ENCODE measurements at regions not wholly inside any gene's neighbourhood (a gene's known extent, or its start where the extent isn't known, plus 50 kb on each side); places are given as distances from the start of the nearest gene placed in this dataset.

GRCh38 chr3:117746066-117746465 lies 1036.5 kb downstream of the TUSC7 start:
- Histone ChIP-seq H3K36me3 (ENCODE audit: control insufficient read depth in 2 of 2, insufficient read depth in 2 of 2, low read length in 1 of 2) (no peaks in the 10 kb centered on the region), H3K9me3 (ENCODE audit: control insufficient read depth in 2 of 2, insufficient read depth in 1 of 2, low read depth in 1 of 2, low read length in 1 of 2) (no peaks in the 10 kb centered on the region), H3K27ac (ENCODE audit: low read depth in 2 of 2, low read length in 1 of 2) (no peak overlapping the region), H3K27me3 (ENCODE audit: control insufficient read depth in 1 of 2, insufficient read depth in 2 of 2, low read length in 2 of 2) (no peaks in the 10 kb centered on the region), H3K4me3 (ENCODE audit: low read depth in 1 of 2, low read length in 2 of 2) (no peak overlapping the region), H3K4me1 (ENCODE audit: control insufficient read depth in 2 of 2, insufficient read depth in 2 of 2, low read length in 1 of 2) (no peaks in the 10 kb centered on the region)
- 59 to 68% methylated on average over 3 of the region's 3 CpGs for WGBS, 2 donors

GRCh38 chr3:117748131-117748530 lies 1038.6 kb downstream of the TUSC7 start:
- Histone ChIP-seq H3K27ac (ENCODE audit: low read depth in 2 of 2, low read length in 1 of 2) (no peak overlapping the region), H3K4me3 (ENCODE audit: low read depth in 1 of 2, low read length in 2 of 2) (no peak overlapping the region), H3K36me3 (ENCODE audit: control insufficient read depth in 2 of 2, insufficient read depth in 2 of 2, low read length in 1 of 2) (no peaks in the 10 kb centered on the region), H3K27me3 (ENCODE audit: control insufficient read depth in 1 of 2, insufficient read depth in 2 of 2, low read length in 2 of 2) (no peaks in the 10 kb centered on the region), H3K4me1 (ENCODE audit: control insufficient read depth in 2 of 2, insufficient read depth in 2 of 2, low read length in 1 of 2) (no peaks in the 10 kb centered on the region), H3K9me3 (ENCODE audit: control insufficient read depth in 2 of 2, insufficient read depth in 1 of 2, low read depth in 1 of 2, low read length in 1 of 2) (no peaks in the 10 kb centered on the region)
- WGBS, 2 donors: 66 to 73% methylated on average over 1 of the region's 1 CpG

GRCh38 chr3:117750674-117751269 lies 1041.2 kb downstream of the TUSC7 start:
- Histone ChIP-seq H3K36me3 (ENCODE audit: control insufficient read depth in 2 of 2, insufficient read depth in 2 of 2, low read length in 1 of 2) (no peaks in the 10 kb centered on the region), H3K9me3 (ENCODE audit: control insufficient read depth in 2 of 2, insufficient read depth in 1 of 2, low read depth in 1 of 2, low read length in 1 of 2) (no peaks in the 10 kb centered on the region), H3K4me3 (ENCODE audit: low read depth in 1 of 2, low read length in 2 of 2) (no peak overlapping the region), H3K27ac (ENCODE audit: low read depth in 2 of 2, low read length in 1 of 2) (no peak overlapping the region), H3K27me3 (ENCODE audit: control insufficient read depth in 1 of 2, insufficient read depth in 2 of 2, low read length in 2 of 2) (no peaks in the 10 kb centered on the region), H3K4me1 (ENCODE audit: control insufficient read depth in 2 of 2, insufficient read depth in 2 of 2, low read length in 1 of 2) (no peaks in the 10 kb centered on the region)
- 75 to 82% methylated on average over 4 of the region's 4 CpGs for WGBS, 2 donors

GRCh38 chr3:117751651-117752050 lies 1042.1 kb downstream of the TUSC7 start:
- H3K27me3 ChIP-seq (ENCODE audit: control insufficient read depth in 1 of 2, insufficient read depth in 2 of 2, low read length in 2 of 2): no peaks in the 10 kb centered on the region
- no peaks in the 10 kb centered on the region for H3K36me3 ChIP-seq (ENCODE audit: control insufficient read depth in 2 of 2, insufficient read depth in 2 of 2, low read length in 1 of 2)
- 70 to 83% methylated on average over 4 of the region's 4 CpGs for WGBS, 2 donors
- no peaks in the 10 kb centered on the region for H3K9me3 ChIP-seq (ENCODE audit: control insufficient read depth in 2 of 2, insufficient read depth in 1 of 2, low read depth in 1 of 2, low read length in 1 of 2)
- H3K27ac ChIP-seq (ENCODE audit: low read depth in 2 of 2, low read length in 1 of 2): no peak overlapping the region
- H3K4me1 ChIP-seq (ENCODE audit: control insufficient read depth in 2 of 2, insufficient read depth in 2 of 2, low read length in 1 of 2): no peaks in the 10 kb centered on the region
- no peak overlapping the region for H3K4me3 ChIP-seq (ENCODE audit: low read depth in 1 of 2, low read length in 2 of 2)

- Histone ChIP-seq H3K36me3 (ENCODE audit: control insufficient read depth in 2 of 2, insufficient read depth in 2 of 2, low read length in 1 of 2) (no peaks in the 10 kb centered on the region), H3K4me3 (ENCODE audit: low read depth in 1 of 2, low read length in 2 of 2) (no peak overlapping the region), H3K27me3 (ENCODE audit: control insufficient read depth in 1 of 2, insufficient read depth in 2 of 2, low read length in 2 of 2) (no peaks in the 10 kb centered on the region), H3K4me1 (ENCODE audit: control insufficient read depth in 2 of 2, insufficient read depth in 2 of 2, low read length in 1 of 2) (no peaks in the 10 kb centered on the region), H3K9me3 (ENCODE audit: control insufficient read depth in 2 of 2, insufficient read depth in 1 of 2, low read depth in 1 of 2, low read length in 1 of 2) (no peaks in the 10 kb centered on the region), H3K27ac (ENCODE audit: low read depth in 2 of 2, low read length in 1 of 2) (no peak overlapping the region)
- 79 to 83% methylated on average over 3 of the region's 3 CpGs for WGBS, 2 donors
Measured at GRCh38 chr3:117752984-117753717, 1043.6 kb downstream of the TUSC7 start.

- Histone ChIP-seq H3K9me3 (ENCODE audit: control insufficient read depth in 2 of 2, insufficient read depth in 1 of 2, low read depth in 1 of 2, low read length in 1 of 2) (no peaks in the 10 kb centered on the region), H3K36me3 (ENCODE audit: control insufficient read depth in 2 of 2, insufficient read depth in 2 of 2, low read length in 1 of 2) (no peaks in the 10 kb centered on the region), H3K27me3 (ENCODE audit: control insufficient read depth in 1 of 2, insufficient read depth in 2 of 2, low read length in 2 of 2) (no peaks in the 10 kb centered on the region), H3K4me3 (ENCODE audit: low read depth in 1 of 2, low read length in 2 of 2) (no peak overlapping the region), H3K27ac (ENCODE audit: low read depth in 2 of 2, low read length in 1 of 2) (no peak overlapping the region), H3K4me1 (ENCODE audit: control insufficient read depth in 2 of 2, insufficient read depth in 2 of 2, low read length in 1 of 2) (no peaks in the 10 kb centered on the region)
- WGBS, 2 donors: 76 to 78% methylated on average over 2 of the region's 2 CpGs
Measured at GRCh38 chr3:117754058-117754457, 1044.5 kb downstream of the TUSC7 start.

- Histone ChIP-seq H3K27ac (ENCODE audit: low read depth in 2 of 2, low read length in 1 of 2) (no peak overlapping the region), H3K4me3 (ENCODE audit: low read depth in 1 of 2, low read length in 2 of 2) (no peak overlapping the region), H3K27me3 (ENCODE audit: control insufficient read depth in 1 of 2, insufficient read depth in 2 of 2, low read length in 2 of 2) (no peaks in the 10 kb centered on the region), H3K36me3 (ENCODE audit: control insufficient read depth in 2 of 2, insufficient read depth in 2 of 2, low read length in 1 of 2) (no peaks in the 10 kb centered on the region), H3K4me1 (ENCODE audit: control insufficient read depth in 2 of 2, insufficient read depth in 2 of 2, low read length in 1 of 2) (no peaks in the 10 kb centered on the region), H3K9me3 (ENCODE audit: control insufficient read depth in 2 of 2, insufficient read depth in 1 of 2, low read depth in 1 of 2, low read length in 1 of 2) (no peaks in the 10 kb centered on the region)
- 59 to 63% methylated on average over 2 of the region's 2 CpGs for WGBS, 2 donors
Measured at GRCh38 chr3:117754841-117755240, 1045.3 kb downstream of the TUSC7 start.

- H3K4me1 ChIP-seq (ENCODE audit: control insufficient read depth in 2 of 2, insufficient read depth in 2 of 2, low read length in 1 of 2): no peaks in the 10 kb centered on the region
- no peaks in the 10 kb centered on the region for H3K9me3 ChIP-seq (ENCODE audit: control insufficient read depth in 2 of 2, insufficient read depth in 1 of 2, low read depth in 1 of 2, low read length in 1 of 2)
- H3K4me3 ChIP-seq (ENCODE audit: low read depth in 1 of 2, low read length in 2 of 2): no peak overlapping the region
- 51 to 55% methylated on average over 3 of the region's 3 CpGs for WGBS, 2 donors
- H3K36me3 ChIP-seq (ENCODE audit: control insufficient read depth in 2 of 2, insufficient read depth in 2 of 2, low read length in 1 of 2): no peaks in the 10 kb centered on the region
- no peak overlapping the region for H3K27ac ChIP-seq (ENCODE audit: low read depth in 2 of 2, low read length in 1 of 2)
- no peaks in the 10 kb centered on the region for H3K27me3 ChIP-seq (ENCODE audit: control insufficient read depth in 1 of 2, insufficient read depth in 2 of 2, low read length in 2 of 2)
Measured at GRCh38 chr3:117756563-117756962, 1047.0 kb downstream of the TUSC7 start.

GRCh38 chr3:117761703-117762620 lies 1052.4 kb downstream of the TUSC7 start:
- Histone ChIP-seq H3K27me3 (ENCODE audit: control insufficient read depth in 1 of 2, insufficient read depth in 2 of 2, low read length in 2 of 2) (no peaks in the 10 kb centered on the region), H3K9me3 (ENCODE audit: control insufficient read depth in 2 of 2, insufficient read depth in 1 of 2, low read depth in 1 of 2, low read length in 1 of 2) (no peaks in the 10 kb centered on the region), H3K27ac (ENCODE audit: low read depth in 2 of 2, low read length in 1 of 2) (no peak overlapping the region), H3K4me3 (ENCODE audit: low read depth in 1 of 2, low read length in 2 of 2) (no peak overlapping the region), H3K36me3 (ENCODE audit: control insufficient read depth in 2 of 2, insufficient read depth in 2 of 2, low read length in 1 of 2) (no peaks in the 10 kb centered on the region), H3K4me1 (ENCODE audit: control insufficient read depth in 2 of 2, insufficient read depth in 2 of 2, low read length in 1 of 2) (no peaks in the 10 kb centered on the region)
- WGBS, 2 donors: 39 to 41% methylated on average over 4 of the region's 4 CpGs

Measured in esophagus (tissue), 2 donors.